Nephron (organoid): ENCODE measurements at regions not wholly inside any gene's neighbourhood (a gene's known extent, or its start where the extent isn't known, plus 50 kb on each side); places are given as distances from the start of the nearest gene placed in this dataset.

Experiments used
- H3K27ac Mint-ChIP-seq, 3 experiments: 2 replicates each; pipeline ENCODE4 v1.8.0; 2020; ENCODE audit warnings: mixed read lengths in 3 of 3, mild to moderate bottlenecking in 2 of 3, moderate library complexity in 1 of 3
- H3K27me3 Mint-ChIP-seq: 2 replicates; pipeline ENCODE4 v1.8.0; 2021; ENCODE audit warnings: low read depth, mild to moderate bottlenecking, moderate library complexity, mixed read lengths
- H3K36me3 Mint-ChIP-seq: 2 replicates; pipeline ENCODE4 v1.8.0; 2020; ENCODE audit warnings: low read depth, mixed read lengths
- H3K4me1 Mint-ChIP-seq: 2 replicates; pipeline ENCODE4 v1.8.0; 2020; ENCODE audit warnings: mixed read lengths
- H3K4me3 Mint-ChIP-seq, 3 experiments: 2 replicates each; pipeline ENCODE4 v1.8.0; 2020; ENCODE audit warnings: mild to moderate bottlenecking in 3 of 3, mixed read lengths in 3 of 3, moderate library complexity in 2 of 3
- H3K9me3 Mint-ChIP-seq: 2 replicates; pipeline ENCODE4 v1.8.0; 2020; ENCODE audit warnings: mixed read lengths
- CTCF ChIP-seq, 3 experiments: fragments of 200-600 bp; sonication (generic); IDR thresholded peaks; one replicate each; pipeline ENCODE4 v1.5.0; 2021; ENCODE audit warnings: antibody characterized with exemption in 3 of 3; ENCODE audit not compliant: unreplicated experiment in 3 of 3

DNA sequence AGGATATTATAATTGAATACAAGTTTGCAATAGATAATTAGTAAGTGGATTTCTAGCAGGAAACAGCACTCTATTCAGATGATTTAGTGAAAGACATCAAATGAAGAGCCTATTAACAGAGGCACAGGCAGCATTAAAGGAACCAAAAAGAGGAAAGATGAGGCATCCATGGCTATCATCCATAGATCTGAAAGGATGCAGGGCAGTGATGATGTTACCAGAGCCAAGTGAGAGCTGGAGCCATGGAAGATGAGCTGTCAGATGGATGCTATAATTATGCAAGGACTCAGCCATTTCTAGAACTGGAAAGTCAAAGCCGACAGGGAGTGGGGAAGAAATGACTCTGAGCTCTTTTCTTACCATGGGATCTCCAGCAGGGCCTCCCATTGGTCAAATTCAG, 66.8 kb upstream of the ANKEF1 start:
- H3K4me3 Mint-ChIP-seq: no peak overlapping the region
- no peaks in the 10 kb centered on the region for H3K27me3 Mint-ChIP-seq
- no peak overlapping the region for H3K27ac Mint-ChIP-seq

GRCh38 chr20:9966966-9967365, 67.8 kb upstream of the ANKEF1 start:
- peaks cover 4% of the 10 kb centered on the region for H3K27me3 Mint-ChIP-seq
- no peak overlapping the region for H3K4me3 Mint-ChIP-seq
- no peaks in the 10 kb centered on the region for H3K36me3 Mint-ChIP-seq
- H3K27ac Mint-ChIP-seq: no peak overlapping the region
- no peaks in the 10 kb centered on the region for H3K9me3 Mint-ChIP-seq
- peak; percentile 15 to 22 (median 17) for TF ChIP-seq CTCF (IDR thresholded peaks at IDR 0.05; ENCODE audit: unreplicated experiment in 3 of 3)
- H3K4me1 Mint-ChIP-seq: no peaks in the 10 kb centered on the region

More for the DNA sequence above, 66.8 kb upstream of the ANKEF1 start:
- TF ChIP-seq CTCF (IDR thresholded peaks at IDR 0.05; ENCODE audit: unreplicated experiment in 3 of 3): no peak
- H3K9me3 Mint-ChIP-seq: peaks cover 2% of the 10 kb centered on the region
- no peaks in the 10 kb centered on the region for H3K36me3 Mint-ChIP-seq
- no peaks in the 10 kb centered on the region for H3K4me1 Mint-ChIP-seq

DNA sequence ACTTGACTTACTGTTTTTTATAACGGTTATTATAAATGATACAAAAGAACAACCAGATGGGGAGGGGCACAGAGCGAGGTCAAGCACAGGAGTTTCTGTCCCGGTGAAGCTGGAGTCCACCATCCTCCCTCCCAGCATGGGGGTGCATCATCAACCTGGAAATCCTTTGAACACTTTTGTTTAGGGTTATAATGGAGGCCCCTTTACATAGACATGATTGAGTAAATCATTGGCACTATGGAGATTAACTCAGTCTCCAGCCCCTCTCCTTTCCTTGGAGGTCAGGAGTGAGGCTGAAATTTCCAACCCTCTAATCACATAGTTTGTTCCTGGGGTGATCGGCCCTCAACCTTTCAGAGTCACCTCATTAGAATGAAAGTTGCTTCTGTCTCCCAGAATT, 71.8 kb upstream of the ANKEF1 start:
- H3K27ac Mint-ChIP-seq: no peak overlapping the region
- H3K4me3 Mint-ChIP-seq: no peak overlapping the region
- TF ChIP-seq CTCF (IDR thresholded peaks at IDR 0.05; ENCODE audit: unreplicated experiment in 3 of 3): no peak
- H3K9me3 Mint-ChIP-seq: no peaks in the 10 kb centered on the region
- no peaks in the 10 kb centered on the region for H3K36me3 Mint-ChIP-seq
- peaks cover 7% of the 10 kb centered on the region for H3K27me3 Mint-ChIP-seq
- H3K4me1 Mint-ChIP-seq: no peaks in the 10 kb centered on the region

GRCh38 chr20:9958693-9959092, 76.1 kb upstream of the ANKEF1 start:
- Mint-ChIP-seq H3K36me3 (no peaks in the 10 kb centered on the region), H3K9me3 (no peaks in the 10 kb centered on the region), H3K27ac (no peak overlapping the region), H3K27me3 (peaks cover 7% of the 10 kb centered on the region), H3K4me1 (no peaks in the 10 kb centered on the region), H3K4me3 (no peak overlapping the region)
- no peak for TF ChIP-seq CTCF (IDR thresholded peaks at IDR 0.05; ENCODE audit: unreplicated experiment in 3 of 3)

- no peaks in the 10 kb centered on the region for H3K27me3 Mint-ChIP-seq
- no peaks in the 10 kb centered on the region for H3K9me3 Mint-ChIP-seq
- no peak for TF ChIP-seq CTCF (IDR thresholded peaks at IDR 0.05; ENCODE audit: unreplicated experiment in 3 of 3)
- no peaks in the 10 kb centered on the region for H3K4me1 Mint-ChIP-seq
- H3K4me3 Mint-ChIP-seq: no peak overlapping the region
- H3K27ac Mint-ChIP-seq: no peak overlapping the region
- no peaks in the 10 kb centered on the region for H3K36me3 Mint-ChIP-seq
These were observed 79.1 kb upstream of the ANKEF1 start for GRCh38 chr20:9955646-9956045.

DNA sequence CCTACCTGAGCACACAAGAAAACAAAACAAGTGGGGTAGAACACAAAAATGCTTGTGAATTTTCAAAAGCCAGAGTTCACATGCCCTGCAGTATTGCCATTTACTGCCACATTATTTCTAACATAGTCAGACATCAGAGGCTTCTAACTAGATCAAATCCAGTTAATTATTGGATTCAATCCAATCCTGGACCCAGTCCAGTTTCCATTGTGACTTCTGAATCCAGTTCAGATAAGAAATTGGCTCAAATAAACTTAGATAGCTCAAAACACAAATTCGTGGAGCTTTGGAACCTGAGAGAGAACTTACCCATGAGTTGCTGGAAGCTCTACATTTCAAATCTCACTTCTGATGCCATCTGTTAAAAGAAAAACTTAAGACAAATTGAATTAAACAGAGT, 85.2 kb upstream of the ANKEF1 start:
- H3K27ac Mint-ChIP-seq: no peak overlapping the region
- no peaks in the 10 kb centered on the region for H3K4me1 Mint-ChIP-seq
- no peak overlapping the region for H3K4me3 Mint-ChIP-seq
- H3K36me3 Mint-ChIP-seq: no peaks in the 10 kb centered on the region
- H3K27me3 Mint-ChIP-seq: no peaks in the 10 kb centered on the region
- TF ChIP-seq CTCF (IDR thresholded peaks at IDR 0.05; ENCODE audit: unreplicated experiment in 3 of 3): no peak
- no peaks in the 10 kb centered on the region for H3K9me3 Mint-ChIP-seq
